Activated naive CD8-positive, alpha-beta T cell treated with anti-CD3 and anti-CD28 coated beads, Interleukin-2, amount 50 U/mL, for 24 hours (primary cell): ENCODE measurements at regions not wholly inside any gene's neighbourhood (a gene's known extent, or its start where the extent isn't known, plus 50 kb on each side); places are given as distances from the start of the nearest gene placed in this dataset.
"Not testable (repeated sequence)": the region's sequence is repeated elsewhere in the genome, so short reads cannot be mapped to it uniquely, and the experiment has no call there.

ENCODE experiments used
- ATAC-seq: fragments of 150-1000 bp; cut with Tn5 transposase; one replicate; pipeline ENCODE4 v1.10.0; 2021
- DNase-seq: peaks from one replicate; pipeline ENCODE4 v3.0.0; 2021
- H3K27ac Mint-ChIP-seq: one replicate; pipeline ENCODE4 v1.8.0; 2021; ENCODE audit warnings: mild to moderate bottlenecking, mixed read lengths
- H3K27me3 Mint-ChIP-seq: one replicate; pipeline ENCODE4 v1.8.0; 2021; ENCODE audit warnings: mixed read lengths
- H3K36me3 Mint-ChIP-seq: one replicate; pipeline ENCODE4 v1.8.0; 2021; ENCODE audit warnings: low read depth, mixed read lengths
- H3K4me1 Mint-ChIP-seq: one replicate; pipeline ENCODE4 v1.8.0; 2021; ENCODE audit warnings: mixed read lengths
- H3K4me3 Mint-ChIP-seq: one replicate; pipeline ENCODE4 v1.8.0; 2021; ENCODE audit warnings: mild to moderate bottlenecking, moderate library complexity, mixed read lengths
- H3K9me3 Mint-ChIP-seq: one replicate; pipeline ENCODE4 v1.8.0; 2021; ENCODE audit warnings: mixed read lengths

- no peaks in the 10 kb centered on the region for H3K9me3 Mint-ChIP-seq
- DNase-seq (no peak), ATAC-seq (no peak)
- no peak overlapping the region for H3K4me3 Mint-ChIP-seq
- H3K4me1 Mint-ChIP-seq = no peaks in the 10 kb centered on the region
- H3K36me3 Mint-ChIP-seq = no peaks in the 10 kb centered on the region
- H3K27me3 Mint-ChIP-seq = no peaks in the 10 kb centered on the region
- no peak overlapping the region for H3K27ac Mint-ChIP-seq
Observed at GRCh38 chr5:60060389-60060788, 166.9 kb upstream of the PDE4D start.

- no peak overlapping the region for H3K4me3 Mint-ChIP-seq
- H3K27me3 Mint-ChIP-seq = no peaks in the 10 kb centered on the region
- DNase-seq = no peak
- no peak for ATAC-seq
- H3K4me1 Mint-ChIP-seq = no peaks in the 10 kb centered on the region
- no peaks in the 10 kb centered on the region for H3K36me3 Mint-ChIP-seq
- peaks cover 10% of the 10 kb centered on the region for H3K9me3 Mint-ChIP-seq
- H3K27ac Mint-ChIP-seq = no peak overlapping the region
Observed at GRCh38 chr5:60056191-60056590, 162.7 kb upstream of the PDE4D start.

- DNase-seq (no peak), ATAC-seq (no peak)
- no peaks in the 10 kb centered on the region for H3K36me3 Mint-ChIP-seq
- H3K4me3 Mint-ChIP-seq = no peak overlapping the region
- H3K4me1 Mint-ChIP-seq = no peaks in the 10 kb centered on the region
- no peak overlapping the region for H3K27ac Mint-ChIP-seq
- H3K27me3 Mint-ChIP-seq = no peaks in the 10 kb centered on the region
- H3K9me3 Mint-ChIP-seq = peaks cover 13% of the 10 kb centered on the region
Observed at GRCh38 chr5:60055168-60055567, 161.6 kb upstream of the PDE4D start.

GRCh38 chr5:60041996-60042664 is 148.6 kb upstream of the PDE4D start:
- H3K4me1 Mint-ChIP-seq, H3K27ac Mint-ChIP-seq, H3K9me3 Mint-ChIP-seq, DNase-seq, H3K4me3 Mint-ChIP-seq, ATAC-seq, H3K36me3 Mint-ChIP-seq, H3K27me3 Mint-ChIP-seq: not testable (repeated sequence)

GRCh38 chr5:60041508-60041907 is 148.0 kb upstream of the PDE4D start:
- not testable (repeated sequence) for H3K9me3 Mint-ChIP-seq, H3K4me1 Mint-ChIP-seq, H3K4me3 Mint-ChIP-seq, H3K27me3 Mint-ChIP-seq, H3K36me3 Mint-ChIP-seq, ATAC-seq, DNase-seq, H3K27ac Mint-ChIP-seq

- H3K36me3 Mint-ChIP-seq = no peaks in the 10 kb centered on the region
- H3K4me1 Mint-ChIP-seq = no peaks in the 10 kb centered on the region
- no peak for ATAC-seq
- H3K27me3 Mint-ChIP-seq = no peaks in the 10 kb centered on the region
- no peak for DNase-seq
- no peak overlapping the region for H3K4me3 Mint-ChIP-seq
- no peak overlapping the region for H3K27ac Mint-ChIP-seq
- peaks cover 3% of the 10 kb centered on the region for H3K9me3 Mint-ChIP-seq
Observed at GRCh38 chr5:60036192-60036938, 142.8 kb upstream of the PDE4D start.

GRCh38 chr5:60026161-60026560 is 132.6 kb upstream of the PDE4D start:
- H3K36me3 Mint-ChIP-seq = no peaks in the 10 kb centered on the region
- DNase-seq = no peak
- no peak for ATAC-seq
- H3K27me3 Mint-ChIP-seq = no peaks in the 10 kb centered on the region
- H3K4me3 Mint-ChIP-seq = no peak overlapping the region
- no peaks in the 10 kb centered on the region for H3K9me3 Mint-ChIP-seq
- H3K27ac Mint-ChIP-seq = no peak overlapping the region
- H3K4me1 Mint-ChIP-seq = no peaks in the 10 kb centered on the region

- H3K4me1 Mint-ChIP-seq = no peaks in the 10 kb centered on the region
- ATAC-seq (no peak), DNase-seq (no peak)
- H3K36me3 Mint-ChIP-seq = no peaks in the 10 kb centered on the region
- no peaks in the 10 kb centered on the region for H3K9me3 Mint-ChIP-seq
- no peaks in the 10 kb centered on the region for H3K27me3 Mint-ChIP-seq
- no peak overlapping the region for H3K27ac Mint-ChIP-seq
- no peak overlapping the region for H3K4me3 Mint-ChIP-seq
Observed at GRCh38 chr5:60024104-60024503, 130.6 kb upstream of the PDE4D start.

GRCh38 chr5:60023255-60023654 is 129.7 kb upstream of the PDE4D start:
- H3K27ac Mint-ChIP-seq = no peak overlapping the region
- no peaks in the 10 kb centered on the region for H3K27me3 Mint-ChIP-seq
- no peak for DNase-seq
- H3K4me3 Mint-ChIP-seq = no peak overlapping the region
- no peak for ATAC-seq
- H3K9me3 Mint-ChIP-seq = no peaks in the 10 kb centered on the region
- no peaks in the 10 kb centered on the region for H3K4me1 Mint-ChIP-seq
- H3K36me3 Mint-ChIP-seq = no peaks in the 10 kb centered on the region

- no peak overlapping the region for H3K4me3 Mint-ChIP-seq
Observed at GRCh38 chr5:60020457-60020856, 126.9 kb upstream of the PDE4D start.

GRCh38 chr5:60018960-60019359 is 125.4 kb upstream of the PDE4D start:
- ATAC-seq, H3K27me3 Mint-ChIP-seq, H3K9me3 Mint-ChIP-seq, H3K36me3 Mint-ChIP-seq, H3K4me3 Mint-ChIP-seq, H3K4me1 Mint-ChIP-seq, DNase-seq, H3K27ac Mint-ChIP-seq: not testable (repeated sequence)

More at GRCh38 chr5:60020457-60020856, 126.9 kb upstream of the PDE4D start:
- Mint-ChIP-seq H3K4me1 (no peaks in the 10 kb centered on the region), H3K27ac (no peak overlapping the region), H3K27me3 (no peaks in the 10 kb centered on the region), H3K36me3 (no peaks in the 10 kb centered on the region), H3K9me3 (peaks cover 5% of the 10 kb centered on the region)
- DNase-seq (no peak), ATAC-seq (no peak)

GRCh38 chr5:60018091-60018490 is 124.6 kb upstream of the PDE4D start:
- Mint-ChIP-seq H3K36me3 (no peaks in the 10 kb centered on the region), H3K4me3 (no peak overlapping the region), H3K27ac (no peak overlapping the region), H3K4me1 (no peaks in the 10 kb centered on the region), H3K9me3 (peaks cover 8% of the 10 kb centered on the region), H3K27me3 (no peaks in the 10 kb centered on the region)
- ATAC-seq (no peak), DNase-seq (no peak)

GRCh38 chr5:60014331-60014730 is 120.8 kb upstream of the PDE4D start:
- Mint-ChIP-seq H3K27ac (no peak overlapping the region), H3K4me3 (no peak overlapping the region), H3K36me3 (no peaks in the 10 kb centered on the region), H3K4me1 (no peaks in the 10 kb centered on the region), H3K9me3 (peaks cover 8% of the 10 kb centered on the region), H3K27me3 (no peaks in the 10 kb centered on the region)
- DNase-seq (no peak), ATAC-seq (no peak)

- Mint-ChIP-seq H3K9me3 (peaks cover 3% of the 10 kb centered on the region), H3K36me3 (no peaks in the 10 kb centered on the region), H3K4me3 (no peak overlapping the region), H3K27me3 (no peaks in the 10 kb centered on the region), H3K4me1 (no peaks in the 10 kb centered on the region), H3K27ac (no peak overlapping the region)
- DNase-seq (no peak), ATAC-seq (no peak)
Observed at GRCh38 chr5:60010853-60011252, 117.3 kb upstream of the PDE4D start.

- H3K36me3 Mint-ChIP-seq = no peaks in the 10 kb centered on the region
- H3K9me3 Mint-ChIP-seq = peaks cover 2% of the 10 kb centered on the region
Observed at GRCh38 chr5:60010328-60010727, 116.8 kb upstream of the PDE4D start.

More at GRCh38 chr5:60010328-60010727, 116.8 kb upstream of the PDE4D start:
- H3K4me1 Mint-ChIP-seq = no peaks in the 10 kb centered on the region
- H3K27me3 Mint-ChIP-seq = no peaks in the 10 kb centered on the region
- ATAC-seq (no peak), DNase-seq (no peak)
- H3K4me3 Mint-ChIP-seq = no peak overlapping the region
- H3K27ac Mint-ChIP-seq = no peak overlapping the region
